HepG2 (cell line): ENCODE measurements at regions not wholly inside any gene's neighbourhood (a gene's known extent, or its start where the extent isn't known, plus 50 kb on each side); places are given as distances from the start of the nearest gene placed in this dataset.
A peak's percentile ranks its signal among the peaks of the same experiment; 100 is the strongest.

Source experiments
- ATAC-seq: fragments of 200-7000 bp; cut with Tn5 transposase; 3 replicates; pipeline ENCODE4 v1.9.1; 2020; ENCODE audit warnings: mild to moderate bottlenecking, moderate library complexity
- BruUV-seq: library from RNA; stranded (reverse); fragments of 400-500 nt; replicated peaks from 2 replicates; lab custom pipeline; 2021; lab: Mats Ljungman, UMichigan
- CTCF ChIA-PET: fragments of 300-600 bp; formaldehyde crosslinking; extraction: SDS; loops from one replicate; lab custom pipeline; 2021; ENCODE audit warnings: low total read pairs, inconsistent platforms, low intra/inter-chr PET ratio; lab: Yijun Ruan, JAX
- POLR2A ChIA-PET: fragments of 350-600 bp; sonication (Branson Sonifier 250); formaldehyde crosslinking; loops from one replicate; lab custom pipeline; 2020; ENCODE audit warnings: antibody characterized with exemption, inconsistent platforms; lab: Yijun Ruan, JAX
- DNase-seq: peaks from one replicate; pipeline ENCODE4 v3.0.0-alpha.2; 2015; ENCODE audit warnings: low spot score
- FAIRE-seq: peaks from 3 replicates; lab custom pipeline; 2011; peaks lifted over from hg19 to GRCh38; lab: Jason Lieb, UNC
- H2AFZ ChIP-seq: one replicate; pipeline ENCODE4 v1.6.1; 2011; ENCODE audit warnings: low read length, inconsistent platforms
- H3K27ac ChIP-seq: fragments of 300-600 bp; 3 replicates; pipeline ENCODE4 v1.8.0; 2011; ENCODE audit warnings: mixed run types, mild to moderate bottlenecking, mixed read lengths, low read length, inconsistent platforms; ENCODE audit not compliant: insufficient read depth; ENCODE audit errors: extremely low read length
- H3K27me3 ChIP-seq, 2 experiments: fragments of 200-600 bp in 1 of 2; 2 replicates in 1 of 2; 3 replicates in 1 of 2; pipeline versions ENCODE4 v1.6.0 to v1.8.0; 2011; ENCODE audit warnings: low read length in 2 of 2, mild to moderate bottlenecking in 2 of 2, moderate library complexity in 2 of 2, inconsistent platforms in 1 of 2; ENCODE audit not compliant: insufficient read depth in 2 of 2, control insufficient read depth in 1 of 2
- H3K36me3 ChIP-seq, 2 experiments: fragments of 200-600 bp in 1 of 2; replicated peaks in 1 of 2; 2 replicates in 1 of 2; 3 replicates in 1 of 2; pipeline versions ENCODE4 v1.5.1 to v1.8.0; 2011; ENCODE audit warnings: low read length in 2 of 2, inconsistent platforms in 1 of 2; ENCODE audit not compliant: insufficient read depth in 2 of 2, control insufficient read depth in 1 of 2
- H3K4me1 ChIP-seq: 2 replicates; pipeline ENCODE4 v1.5.1; 2012; ENCODE audit warnings: low read length, inconsistent platforms; ENCODE audit not compliant: insufficient read depth
- H3K4me2 ChIP-seq: 2 replicates; pipeline ENCODE4 v1.6.0; 2011; ENCODE audit warnings: low read depth, low read length, inconsistent platforms
- H3K4me3 ChIP-seq, 3 experiments: fragments of 200-600 bp in 1 of 3; sonication (generic), shearing (Covaris generic) in 1 of 3; replicated peaks in 1 of 3; 2 replicates each; pipeline ENCODE4 v1.5.1; 2011 to 2016; ENCODE audit warnings: low read length in 3 of 3, inconsistent platforms in 2 of 3, low read depth in 2 of 3, mild to moderate bottlenecking in 2 of 3, control low read depth in 1 of 3, mixed read lengths in 1 of 3; ENCODE audit not compliant: insufficient read depth in 1 of 3
- H3K79me2 ChIP-seq: one replicate; pipeline ENCODE4 v1.6.1; 2011; ENCODE audit warnings: low read length, inconsistent platforms; ENCODE audit not compliant: insufficient read depth
- H3K9ac ChIP-seq: 2 replicates; pipeline ENCODE4 v1.6.0; 2011; ENCODE audit warnings: mild to moderate bottlenecking, low read depth, low read length, inconsistent platforms; ENCODE audit not compliant: insufficient read depth
- H3K9me3 ChIP-seq: 2 replicates; pipeline ENCODE4 v1.5.1; 2012; ENCODE audit warnings: mild to moderate bottlenecking, low read length
- H4K20me1 ChIP-seq: 2 replicates; pipeline ENCODE4 v1.6.0; 2011; ENCODE audit warnings: inconsistent platforms, mild to moderate bottlenecking, low read length, moderate library complexity; ENCODE audit not compliant: insufficient read depth
- FOXA3 ChIP-seq: IDR thresholded peaks from 2 replicates; pipeline ENCODE4 v1.6.1; 2016; ENCODE audit warnings: missing genetic modification reagents, missing compliant biosample characterization
- GPN1 ChIP-seq: sonication (generic); formaldehyde crosslinking; IDR thresholded peaks from 2 replicates; pipeline ENCODE4 v1.5.1; 2020; ENCODE audit warnings: missing genetic modification reagents, borderline replicate concordance
- MAFF ChIP-seq: IDR thresholded peaks from 2 replicates; pipeline ENCODE4 v1.6.1; 2011; ENCODE audit warnings: low read depth, low read length, improper control_type of control experiment
- MAFK ChIP-seq, 2 experiments: IDR thresholded peaks in 1 of 2; conservative IDR thresholded peaks in 1 of 2; 2 replicates each; pipeline ENCODE4 v1.6.1; 2011; ENCODE audit warnings: improper control_type of control experiment in 2 of 2, low read length in 2 of 2
- ZSCAN9 ChIP-seq: IDR thresholded peaks from 2 replicates; pipeline ENCODE4 v1.6.1; 2016; ENCODE audit warnings: borderline replicate concordance
- WGBS: methylation state at CpG from one replicate; pipeline ENCODE4 v1.1.6; 2017; ENCODE audit warnings: low lambda C conversion rate; 5-methylcytosine and 5-hydroxymethylcytosine counted together
- in situ Hi-C: cut with HindIII; loops from 2 replicates; pipeline ENCODE4 v1.10.0; 2017; ENCODE audit warnings: low pct_unique_long_range_greater_than_20kb; ENCODE audit not compliant: extremely low pct_ligation_motif_present
- intact Hi-C: fragments of 100-400 bp; cut with micrococcal nuclease; formaldehyde crosslinking; loops from one replicate; pipeline ENCODE4 v1.10.0; 2022; ENCODE audit not compliant: unreplicated experiment
- TF ChIP-seq, protein P1 (sequence below): sonication (generic); formaldehyde crosslinking; IDR thresholded peaks from 2 replicates; pipeline ENCODE4 v1.8.1; 2023; ENCODE audit warnings: mild to moderate bottlenecking, missing genetic modification reagents, borderline replicate concordance

DNA sequence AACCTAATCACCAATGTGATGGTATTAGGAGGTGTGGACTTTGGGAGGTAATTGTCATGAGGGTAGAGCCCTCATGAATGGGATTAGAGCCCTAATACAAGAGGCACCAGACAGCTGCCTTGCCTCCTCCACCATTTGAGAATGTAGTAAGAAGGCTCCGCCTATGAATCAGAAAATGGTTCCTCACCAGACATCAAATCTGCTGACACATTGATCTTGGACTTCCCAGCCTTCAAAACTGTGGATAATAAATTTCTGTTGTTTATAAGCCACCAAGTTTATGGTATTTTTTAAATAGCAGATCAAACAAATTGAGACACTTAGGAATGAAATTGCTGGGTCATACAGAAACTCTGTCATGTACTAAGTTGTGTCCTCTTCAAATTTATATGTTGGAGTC, 56.8 kb upstream of the COL6A5 start:
- FAIRE-seq (no peak), ATAC-seq (no peak), DNase-seq (no peak)
- ChIA-PET CTCF (no interaction called here), POLR2A (no interaction called here)
- BruUV-seq = no TSS peak
- no peaks in the 10 kb centered on the region for H3K9me3 ChIP-seq
- in situ Hi-C loops (no loop called here), intact Hi-C loops (no loop called here)
- H4K20me1 ChIP-seq = no peaks in the 10 kb centered on the region
- H3K9ac ChIP-seq = no peak overlapping the region
- no peak overlapping the region for H3K27ac ChIP-seq
- H3K27me3 ChIP-seq = no peaks in the 10 kb centered on the region
- H3K4me2 ChIP-seq = no peak overlapping the region
- no peak for TF ChIP-seq GPN1 (CRISPR knock-in tag)
- peak; percentile 35 to 57; a peak in 3 of 4 replicates for TF ChIP-seq MAFK (conservative IDR thresholded peaks at IDR 0.05 in 1 of 2, IDR thresholded peaks at IDR 0.05 in 1 of 2; ENCODE audit: low read length in 2 of 2)
- TF ChIP-seq FOXA3 (CRISPR knock-in tag) = no peak
- TF ChIP-seq, protein P1, sequence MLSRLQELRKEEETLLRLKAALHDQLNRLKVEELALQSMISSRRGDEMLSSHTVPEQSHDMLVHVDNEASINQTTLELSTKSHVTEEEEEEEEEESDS (CRISPR knock-in tag) = no peak
- no peak overlapping the region for H2AFZ ChIP-seq
- no peaks in the 10 kb centered on the region for H3K79me2 ChIP-seq
- no peaks in the 10 kb centered on the region for H3K36me3 ChIP-seq
- no peak overlapping the region for H3K4me3 ChIP-seq
- WGBS = 69% methylated on average over 1 of the region's 1 CpG
- no peaks in the 10 kb centered on the region for H3K4me1 ChIP-seq

DNA sequence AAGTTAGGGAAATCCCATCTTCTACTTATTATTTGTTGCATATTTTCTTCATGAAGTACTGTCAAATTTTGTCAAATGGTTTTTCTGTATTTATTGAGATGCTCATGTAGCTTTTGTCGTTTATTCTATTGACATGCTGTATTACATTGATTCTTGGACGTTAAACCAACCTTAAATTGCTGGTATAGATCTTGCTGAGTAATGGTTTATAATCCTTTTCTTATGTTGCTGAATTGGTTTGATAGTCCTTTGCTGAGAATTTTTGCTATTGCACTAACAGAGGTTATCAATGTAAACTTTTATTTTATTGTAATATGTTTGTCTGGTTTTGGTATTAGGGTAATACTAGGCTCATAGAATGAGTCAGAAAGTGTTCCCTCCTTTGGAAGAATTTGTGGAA, 54.3 kb upstream of the COL6A5 start:
- in situ Hi-C loops (no loop called here), intact Hi-C loops (no loop called here)
- H2AFZ ChIP-seq = no peak overlapping the region
- H3K79me2 ChIP-seq = no peaks in the 10 kb centered on the region
- H4K20me1 ChIP-seq = no peaks in the 10 kb centered on the region
- H3K9ac ChIP-seq = no peak overlapping the region
- no peaks in the 10 kb centered on the region for H3K4me1 ChIP-seq
- no peak overlapping the region for H3K4me2 ChIP-seq
- DNase-seq = no peak
- ChIA-PET CTCF (no interaction called here), POLR2A (no interaction called here)
- BruUV-seq = no TSS peak
- no peaks in the 10 kb centered on the region for H3K36me3 ChIP-seq
- no peak overlapping the region for H3K27ac ChIP-seq
- no peaks in the 10 kb centered on the region for H3K27me3 ChIP-seq
- no peak for FAIRE-seq
- TF ChIP-seq ZSCAN9 (CRISPR knock-in tag) (no peak), MAFF (0 out of 2 replicates have a peak, but pooled peaks have one; percentile 13)
- no peak for ATAC-seq
- 0% methylated on average over 2 of the region's 2 CpGs for WGBS
- H3K4me3 ChIP-seq = no peak overlapping the region
- no peaks in the 10 kb centered on the region for H3K9me3 ChIP-seq
